ENCODE measurements at regions not wholly inside any gene's neighbourhood (a gene's known extent, or its start where the extent isn't known, plus 50 kb on each side); places are given as distances from the start of the nearest gene placed in this dataset.
"Not testable (repeated sequence)": the region's sequence is repeated elsewhere in the genome, so short reads cannot be mapped to it uniquely, and the experiment has no call there.

DNA sequence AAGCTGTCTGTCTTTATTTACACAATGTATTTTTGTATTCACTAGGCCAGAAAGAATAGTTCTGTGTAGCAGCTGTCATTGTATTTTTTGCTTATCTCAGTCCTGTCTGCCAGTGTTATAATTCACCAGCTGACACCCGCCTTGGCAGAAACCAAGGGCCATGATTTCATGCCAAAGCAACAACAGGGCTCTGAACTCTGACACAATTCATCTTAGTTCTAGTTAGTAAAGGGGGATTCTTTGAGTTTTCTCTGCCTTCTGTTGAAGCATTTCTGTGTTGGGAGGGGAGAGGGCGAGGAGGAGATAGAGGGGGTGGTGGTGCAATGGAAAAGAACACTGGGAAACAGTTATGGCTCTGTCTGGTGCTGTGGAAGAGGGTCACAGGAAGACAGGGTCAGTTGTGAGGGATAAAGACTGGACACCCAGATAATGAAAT is 684.6 kb upstream of the MARCKS start:
- no peak for DNase-seq

- no peak for DNase-seq
These were observed 678.8 kb upstream of the MARCKS start for GRCh38 chr6:113178349-113178748.

GRCh38 chr6:113181164-113181563 is 676.0 kb upstream of the MARCKS start:
- DNase-seq: no peak

DNA sequence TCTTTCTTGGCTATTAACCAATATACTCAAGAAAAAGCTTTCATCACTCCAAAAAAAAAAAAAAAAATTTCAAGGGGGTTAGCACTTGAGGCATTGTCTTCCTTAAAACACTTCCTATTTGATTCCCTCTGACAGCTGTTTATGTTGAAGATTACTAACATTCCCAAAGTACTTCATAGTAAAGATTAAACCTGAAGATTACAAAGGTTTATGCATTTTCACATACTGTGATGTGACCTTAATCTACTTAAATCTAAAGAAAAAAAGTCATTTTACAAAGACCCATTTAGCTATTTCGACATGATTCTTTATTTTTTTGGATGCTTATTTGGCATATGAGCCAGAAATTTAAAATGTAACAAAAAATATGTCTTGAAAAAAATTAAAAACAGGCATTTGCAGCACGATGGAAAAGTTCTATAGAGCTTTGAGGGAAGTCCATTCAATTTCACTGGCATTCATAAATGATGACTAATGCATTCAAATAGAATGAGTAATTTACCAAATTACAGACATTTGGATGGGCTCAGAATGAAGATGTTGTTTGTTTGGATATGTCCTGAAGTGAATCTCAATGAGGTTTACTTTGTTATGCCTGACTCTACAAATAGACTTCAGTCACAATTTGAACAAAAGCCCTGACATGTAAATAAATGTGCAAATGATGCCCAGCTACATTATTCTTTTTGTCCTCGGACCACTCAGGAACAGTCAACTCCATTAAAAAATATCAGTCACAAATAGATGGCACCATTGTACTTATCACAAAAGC is 674.6 kb upstream of the MARCKS start:
- DNase-seq: no peak

DNA sequence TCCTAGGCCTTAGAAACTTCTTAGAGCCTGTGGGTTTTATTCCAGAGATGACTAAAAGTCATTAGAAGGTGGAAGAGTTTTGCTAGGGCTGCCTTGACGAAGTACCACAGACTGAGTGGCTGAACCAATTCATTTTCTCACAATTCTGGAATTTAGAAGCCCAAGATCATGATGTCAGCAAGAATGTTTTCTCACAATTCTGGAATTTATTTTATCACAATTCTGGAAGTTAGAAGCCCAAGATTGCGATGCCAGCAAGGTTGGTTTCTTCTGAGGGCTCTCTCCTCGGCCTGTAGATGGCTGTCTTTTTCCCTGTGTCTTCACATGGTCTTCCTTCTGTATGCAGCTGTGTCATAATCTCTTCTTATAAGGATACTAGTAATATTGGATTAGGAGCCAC is 672.9 kb upstream of the MARCKS start:
- no peak for DNase-seq

- no peak for DNase-seq
These were observed 672.4 kb upstream of the MARCKS start for GRCh38 chr6:113184736-113185135.

GRCh38 chr6:113185299-113185698 is 671.8 kb upstream of the MARCKS start:
- DNase-seq: no peak

GRCh38 chr6:113187661-113188060 is 669.5 kb upstream of the MARCKS start:
- no peak for DNase-seq

DNA sequence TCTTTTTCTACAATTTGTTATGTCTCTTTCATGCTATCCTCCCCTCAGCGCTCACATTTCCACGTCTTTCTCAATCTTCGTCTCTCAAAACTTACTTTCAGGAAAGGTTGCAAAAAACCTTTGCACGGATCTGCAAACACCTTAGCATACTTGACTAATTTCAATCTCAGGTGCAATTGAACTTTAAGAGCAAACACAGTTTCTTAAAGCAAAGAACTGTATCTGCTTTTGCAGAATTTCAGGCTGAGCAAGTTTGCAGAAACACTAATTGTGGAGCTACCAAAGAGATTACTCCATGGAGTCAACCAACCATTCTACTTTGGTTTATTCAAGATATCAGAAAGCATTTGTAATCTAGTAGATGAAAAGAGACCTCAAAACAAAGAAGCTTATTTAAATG is 668.2 kb upstream of the MARCKS start:
- DNase-seq: no peak

DNA sequence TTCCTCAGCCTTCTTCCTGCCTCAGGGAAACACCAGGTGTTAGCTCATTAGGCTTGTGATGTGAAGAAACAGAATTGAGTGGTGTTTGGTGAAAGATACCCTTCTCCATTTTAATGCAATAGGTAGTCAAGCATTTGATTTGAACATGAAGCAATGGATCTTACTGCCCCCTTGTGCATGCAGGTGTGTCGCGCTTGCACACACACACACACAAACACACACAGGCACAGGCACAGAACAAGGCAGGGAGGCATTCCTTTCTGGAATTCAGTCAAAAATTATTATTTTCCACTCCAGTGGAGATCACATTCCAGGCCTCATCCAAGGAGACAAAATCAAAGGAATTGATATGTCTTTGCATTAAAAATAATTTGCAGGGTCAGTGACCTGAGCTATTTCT is 667.0 kb upstream of the MARCKS start:
- DNase-seq: no peak

- DNase-seq: no peak
These were observed 663.1 kb upstream of the MARCKS start for GRCh38 chr6:113194090-113194489.

- no peak for DNase-seq
These were observed 654.1 kb upstream of the MARCKS start for GRCh38 chr6:113202852-113203714.

GRCh38 chr6:113203715-113204110 is 653.4 kb upstream of the MARCKS start:
- no peak for DNase-seq

- DNase-seq: no peak
These were observed 651.6 kb upstream of the MARCKS start for GRCh38 chr6:113205553-113205952.

- DNase-seq: no peak
These were observed 648.4 kb upstream of the MARCKS start for GRCh38 chr6:113208726-113209125.

DNA sequence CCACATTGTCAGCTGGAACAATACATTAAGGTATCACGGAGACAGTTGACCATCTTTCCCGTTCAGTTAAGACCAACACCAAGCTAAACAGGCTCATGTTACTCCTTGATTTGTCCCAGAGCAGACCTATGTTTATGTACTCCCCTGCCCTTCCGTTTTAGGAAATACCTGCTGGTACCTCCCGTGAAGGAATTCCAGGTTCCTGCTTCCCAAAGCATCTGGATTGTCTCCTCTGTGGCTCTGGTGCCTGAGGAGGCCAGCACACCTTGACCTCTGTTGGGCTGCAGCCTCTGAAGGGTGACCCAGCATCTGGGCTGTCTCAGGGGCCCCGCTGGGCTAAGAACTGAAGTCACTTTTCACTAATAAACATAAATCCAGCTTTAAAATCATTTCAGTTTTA is 647.8 kb upstream of the MARCKS start:
- DNase-seq: no peak

- no peak for DNase-seq
These were observed 646.0 kb upstream of the MARCKS start for GRCh38 chr6:113211170-113211569.

DNA sequence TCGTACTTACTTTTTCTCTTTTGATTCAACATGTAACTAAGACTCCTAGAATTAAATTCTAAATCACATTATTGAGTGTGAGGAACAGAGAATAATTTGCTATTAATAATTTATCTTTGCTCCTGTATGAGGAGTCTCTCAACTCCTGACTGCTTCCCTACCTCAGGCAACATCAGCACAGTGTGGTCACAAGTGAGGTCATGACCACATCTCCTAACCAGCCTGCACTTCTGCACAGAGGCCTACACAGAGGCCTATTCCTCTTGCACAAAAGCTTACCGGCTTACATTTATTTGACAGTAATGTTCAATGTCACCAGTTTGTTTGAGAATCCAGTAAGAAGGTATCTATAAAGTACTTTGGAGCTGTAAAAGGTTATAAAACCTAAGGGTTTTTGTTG is 637.4 kb upstream of the MARCKS start:
- DNase-seq: peak; percentile 19

GRCh38 chr6:113220832-113221231 is 636.3 kb upstream of the MARCKS start:
- DNase-seq: no peak

DNA sequence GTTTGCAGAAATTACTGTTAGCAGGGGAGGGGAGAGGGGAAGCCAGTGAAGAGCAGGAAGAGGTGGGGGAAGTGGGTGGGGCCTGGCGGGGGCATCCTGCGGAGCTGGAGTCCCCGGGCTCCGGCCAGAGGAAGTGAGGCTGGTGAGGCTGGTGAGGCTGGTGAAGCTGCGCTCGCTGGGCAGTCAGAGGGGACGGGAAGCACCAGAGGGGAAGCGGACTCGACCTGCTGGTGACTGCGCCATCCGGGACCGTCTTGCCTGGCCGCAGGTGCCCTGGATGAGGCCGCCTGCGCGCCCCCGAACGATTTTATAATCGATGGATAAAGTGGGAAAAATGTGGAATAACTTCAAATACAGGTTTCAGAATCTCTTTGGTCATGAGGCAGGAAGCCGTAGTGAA is 635.3 kb upstream of the MARCKS start:
- no peak for DNase-seq

DNA sequence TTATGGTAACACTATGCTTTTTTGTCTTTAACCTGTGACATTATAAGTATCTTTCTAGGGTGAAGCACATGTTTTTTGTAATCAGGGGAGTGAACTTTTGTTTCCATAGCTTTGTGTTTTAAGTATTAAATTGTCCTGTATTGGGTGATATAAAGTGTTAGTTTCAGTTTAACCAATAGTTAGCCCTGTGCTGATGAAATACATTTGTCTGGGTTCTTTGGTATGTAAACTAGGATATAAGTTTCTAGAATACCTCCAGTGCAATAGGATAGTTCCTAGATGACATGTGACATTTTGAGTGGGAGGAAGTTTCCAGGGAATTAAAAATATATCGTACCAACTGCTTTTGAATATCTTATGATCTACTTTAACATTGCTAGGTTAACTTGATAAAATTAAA is 611.0 kb upstream of the MARCKS start:
- peak; percentile 0 for DNase-seq

DNA sequence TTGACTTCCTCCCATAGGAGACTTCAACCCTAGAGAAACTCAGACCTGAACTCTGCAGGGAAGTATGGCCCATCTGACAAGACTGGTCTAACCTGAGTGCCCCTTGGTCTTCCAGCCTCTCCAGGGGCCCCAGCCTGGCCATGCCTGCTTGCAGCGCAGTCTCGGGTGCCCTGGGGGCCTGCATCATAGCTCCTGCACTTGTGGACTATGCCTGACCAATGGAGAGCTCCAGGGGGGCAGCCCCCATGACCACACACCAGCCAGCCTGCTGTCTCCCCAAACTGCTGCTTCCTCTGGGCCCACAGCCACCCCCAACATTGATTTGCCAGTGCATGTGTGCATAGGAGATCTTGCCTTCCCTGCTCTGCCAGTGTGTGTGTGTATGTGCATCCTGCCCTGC is 608.6 kb upstream of the MARCKS start:
- no peak for DNase-seq

DNA sequence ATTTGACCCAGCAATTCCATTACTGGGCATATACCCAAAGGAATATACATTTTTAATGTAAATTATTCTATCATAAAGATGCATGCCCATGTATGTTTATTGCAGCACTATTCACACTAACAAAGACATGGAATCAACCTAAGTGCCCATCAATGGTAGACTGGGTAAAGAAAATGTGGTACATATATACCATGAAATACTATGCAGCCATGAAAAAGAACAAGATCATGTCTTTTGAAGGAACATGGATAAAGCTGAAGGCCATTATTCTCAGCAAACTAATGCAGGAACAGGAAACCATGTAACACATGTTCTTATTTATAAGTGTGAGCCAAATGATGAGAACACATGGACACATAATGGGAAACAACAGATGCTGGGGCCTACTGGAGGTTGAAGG is 603.0 kb upstream of the MARCKS start:
- not testable (repeated sequence) for DNase-seq

GRCh38 chr6:113258771-113259170 is 598.4 kb upstream of the MARCKS start:
- DNase-seq: no peak

Measured in MV-4-11 (cell line).